GM23338 (cell line): ENCODE measurements at regions not wholly inside any gene's neighbourhood (a gene's known extent, or its start where the extent isn't known, plus 50 kb on each side); places are given as distances from the start of the nearest gene placed in this dataset.

ENCODE experiments used
- CREB1 ChIP-seq: fragments of 250-450 bp; sonication (Bioruptor Pico); IDR thresholded peaks from 2 replicates; pipeline ENCODE4 v1.5.0; 2020; ENCODE audit warnings: low read depth, mild to moderate bottlenecking, moderate library complexity
- CTCF ChIP-seq, 2 experiments: fragments of 200-600 bp in 1 of 2; sonication (generic) in 1 of 2; conservative IDR thresholded peaks; 2 replicates each; pipeline versions ENCODE4 v1.5.1 to v1.6.1; 2016 to 2017; ENCODE audit warnings: antibody characterized with exemption in 2 of 2, low read depth in 2 of 2, mild to moderate bottlenecking in 2 of 2, moderate library complexity in 1 of 2
- EZH2 ChIP-seq: fragments of 200-600 bp; sonication (generic); IDR thresholded peaks from one replicate; pipeline ENCODE4 v1.8.0; 2017; ENCODE audit warnings: antibody characterized with exemption, mild to moderate bottlenecking, low read depth; ENCODE audit not compliant: unreplicated experiment
- EZH2phosphoT487 ChIP-seq: fragments of 200-600 bp; sonication (generic); IDR thresholded peaks from one replicate; pipeline ENCODE4 v1.8.1; 2018; ENCODE audit warnings: antibody characterized with exemption; ENCODE audit not compliant: unreplicated experiment
- JUNB ChIP-seq: IDR thresholded peaks from one replicate; pipeline ENCODE4 v1.6.1; 2016; ENCODE audit warnings: antibody characterized with exemption; ENCODE audit not compliant: unreplicated experiment
- NANOG ChIP-seq: IDR thresholded peaks from 2 replicates; pipeline ENCODE4 v1.6.1; 2016; ENCODE audit warnings: antibody characterized with exemption, borderline replicate concordance
- POLR2AphosphoS5 ChIP-seq: IDR thresholded peaks from 2 replicates; pipeline ENCODE4 v1.6.1; 2016; ENCODE audit warnings: antibody characterized with exemption, low read depth
- STAT1 ChIP-seq: IDR thresholded peaks from one replicate; pipeline ENCODE4 v1.6.1; 2016; ENCODE audit warnings: antibody characterized with exemption; ENCODE audit not compliant: unreplicated experiment
- ZNF114 ChIP-seq: fragments of 250-450 bp; sonication (Bioruptor Pico); IDR thresholded peaks from 2 replicates; pipeline ENCODE4 v1.5.0; 2020; ENCODE audit warnings: mild to moderate bottlenecking, moderate library complexity
- TF ChIP-seq, protein P1 (sequence below): IDR thresholded peaks from one replicate; pipeline ENCODE4 v1.6.1; 2018; ENCODE audit warnings: antibody characterized with exemption; ENCODE audit not compliant: unreplicated experiment
- TF ChIP-seq, protein P2 (sequence below): IDR thresholded peaks from 2 replicates; pipeline ENCODE4 v1.6.1; 2016; ENCODE audit warnings: antibody characterized with exemption

DNA sequence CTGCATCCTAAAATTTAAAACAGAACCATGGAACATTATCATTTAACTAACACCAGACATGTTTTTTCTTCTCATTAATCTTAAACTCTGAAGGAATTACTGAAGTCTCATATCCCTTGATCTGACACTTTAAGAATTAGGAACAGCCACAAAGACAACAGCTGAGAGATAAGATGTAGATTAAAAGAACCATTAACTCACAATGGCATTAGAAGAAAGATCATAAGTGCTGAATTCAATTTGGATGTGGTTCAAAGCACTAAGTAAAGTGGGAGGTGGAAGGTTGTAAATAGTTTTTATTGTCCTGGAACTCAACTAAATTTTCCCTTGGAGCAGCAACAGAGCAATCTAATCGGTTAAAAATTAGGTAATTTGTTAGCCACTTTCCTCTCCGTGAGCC is 199.0 kb upstream of the ATP2B1 start:
- TF ChIP-seq EZH2phosphoT487 (no peak), STAT1 (no peak), CTCF (conservative IDR thresholded peaks at IDR 0.05; ENCODE audit: low read depth in 2 of 2) (no peak), POLR2AphosphoS5 (no peak), CREB1 (no peak), EZH2 (no peak), ZNF114 (no peak), JUNB (no peak), NANOG (no peak)
- TF ChIP-seq, protein P1, sequence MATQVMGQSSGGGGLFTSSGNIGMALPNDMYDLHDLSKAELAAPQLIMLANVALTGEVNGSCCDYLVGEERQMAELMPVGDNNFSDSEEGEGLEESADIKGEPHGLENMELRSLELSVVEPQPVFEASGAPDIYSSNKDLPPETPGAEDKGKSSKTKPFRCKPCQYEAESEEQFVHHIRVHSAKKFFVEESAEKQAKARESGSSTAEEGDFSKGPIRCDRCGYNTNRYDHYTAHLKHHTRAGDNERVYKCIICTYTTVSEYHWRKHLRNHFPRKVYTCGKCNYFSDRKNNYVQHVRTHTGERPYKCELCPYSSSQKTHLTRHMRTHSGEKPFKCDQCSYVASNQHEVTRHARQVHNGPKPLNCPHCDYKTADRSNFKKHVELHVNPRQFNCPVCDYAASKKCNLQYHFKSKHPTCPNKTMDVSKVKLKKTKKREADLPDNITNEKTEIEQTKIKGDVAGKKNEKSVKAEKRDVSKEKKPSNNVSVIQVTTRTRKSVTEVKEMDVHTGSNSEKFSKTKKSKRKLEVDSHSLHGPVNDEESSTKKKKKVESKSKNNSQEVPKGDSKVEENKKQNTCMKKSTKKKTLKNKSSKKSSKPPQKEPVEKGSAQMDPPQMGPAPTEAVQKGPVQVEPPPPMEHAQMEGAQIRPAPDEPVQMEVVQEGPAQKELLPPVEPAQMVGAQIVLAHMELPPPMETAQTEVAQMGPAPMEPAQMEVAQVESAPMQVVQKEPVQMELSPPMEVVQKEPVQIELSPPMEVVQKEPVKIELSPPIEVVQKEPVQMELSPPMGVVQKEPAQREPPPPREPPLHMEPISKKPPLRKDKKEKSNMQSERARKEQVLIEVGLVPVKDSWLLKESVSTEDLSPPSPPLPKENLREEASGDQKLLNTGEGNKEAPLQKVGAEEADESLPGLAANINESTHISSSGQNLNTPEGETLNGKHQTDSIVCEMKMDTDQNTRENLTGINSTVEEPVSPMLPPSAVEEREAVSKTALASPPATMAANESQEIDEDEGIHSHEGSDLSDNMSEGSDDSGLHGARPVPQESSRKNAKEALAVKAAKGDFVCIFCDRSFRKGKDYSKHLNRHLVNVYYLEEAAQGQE: no peak
- TF ChIP-seq, protein P2, sequence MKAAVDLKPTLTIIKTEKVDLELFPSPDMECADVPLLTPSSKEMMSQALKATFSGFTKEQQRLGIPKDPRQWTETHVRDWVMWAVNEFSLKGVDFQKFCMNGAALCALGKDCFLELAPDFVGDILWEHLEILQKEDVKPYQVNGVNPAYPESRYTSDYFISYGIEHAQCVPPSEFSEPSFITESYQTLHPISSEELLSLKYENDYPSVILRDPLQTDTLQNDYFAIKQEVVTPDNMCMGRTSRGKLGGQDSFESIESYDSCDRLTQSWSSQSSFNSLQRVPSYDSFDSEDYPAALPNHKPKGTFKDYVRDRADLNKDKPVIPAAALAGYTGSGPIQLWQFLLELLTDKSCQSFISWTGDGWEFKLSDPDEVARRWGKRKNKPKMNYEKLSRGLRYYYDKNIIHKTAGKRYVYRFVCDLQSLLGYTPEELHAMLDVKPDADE: no peak
